ENCODE measurements at regions not wholly inside any gene's neighbourhood (a gene's known extent, or its start where the extent isn't known, plus 50 kb on each side); places are given as distances from the start of the nearest gene placed in this dataset.

DNA sequence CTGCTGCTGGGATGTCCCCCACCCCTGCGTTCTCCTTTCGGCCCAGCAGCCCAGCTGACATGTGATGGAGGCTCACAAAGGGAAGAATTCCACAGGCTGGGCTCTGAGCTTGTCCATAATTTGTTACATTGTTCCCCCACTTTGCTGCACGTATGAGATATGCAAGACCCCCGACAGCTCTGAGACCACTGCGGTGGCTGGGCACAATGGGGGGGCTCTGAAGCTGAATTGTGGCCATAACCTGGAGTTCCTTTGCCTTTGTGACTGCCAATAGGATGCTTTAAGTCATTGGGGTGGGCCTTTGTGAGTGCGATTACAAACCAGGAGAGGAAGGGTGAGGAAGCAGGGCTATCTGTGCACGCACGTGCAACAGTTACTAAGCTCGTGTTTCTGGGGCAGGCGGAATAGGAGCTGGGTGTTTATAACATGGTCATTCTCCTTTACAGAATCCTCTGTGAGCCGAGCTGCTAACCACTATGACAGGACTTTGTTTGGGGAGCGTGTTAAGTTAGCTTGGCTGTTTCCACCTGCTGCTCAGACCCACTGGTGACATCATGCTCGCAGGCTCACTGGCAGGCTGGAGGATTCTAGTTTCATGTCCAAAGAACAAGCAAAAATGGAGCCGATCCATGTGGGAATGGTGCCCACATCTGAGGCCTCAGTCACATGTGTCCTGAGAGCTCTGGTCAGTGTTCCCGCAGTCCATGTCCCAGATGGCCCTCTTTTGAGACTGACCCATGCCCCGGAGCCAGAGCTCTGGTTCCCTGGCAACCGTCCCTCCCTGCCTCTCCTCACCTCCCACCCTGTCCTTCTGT, 208.3 kb upstream of the SALL1 start:
- DNase-seq (ENCODE audit: low read depth, low spot score): no peak
- Histone ChIP-seq H3K9ac (ENCODE audit: insufficient read length) (no peak overlapping the region), H3K27ac (no peak overlapping the region)

DNA sequence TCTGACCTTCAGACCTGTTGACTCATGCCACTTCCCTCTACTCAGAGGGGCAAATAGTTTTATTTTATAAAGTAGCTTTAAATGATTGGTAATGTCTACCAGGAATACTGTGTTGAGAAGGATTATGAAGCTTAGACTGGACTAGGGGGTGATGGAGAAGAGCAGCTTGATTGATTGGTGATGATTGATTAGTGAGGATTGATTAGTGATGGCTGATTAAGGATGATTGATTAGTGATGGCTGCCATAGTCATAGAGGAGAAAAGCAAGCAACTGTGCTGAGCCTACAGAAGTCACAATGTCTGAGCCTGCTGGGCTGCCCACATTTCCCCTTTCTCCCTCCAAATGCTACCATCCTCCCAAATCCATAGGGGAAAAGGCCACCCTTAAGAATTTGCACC, 206.8 kb upstream of the SALL1 start:
- no peak overlapping the region for H3K9ac ChIP-seq (ENCODE audit: insufficient read length)
- TF ChIP-seq POLR2AphosphoS5 (IDR thresholded peaks at IDR 0.05; ENCODE audit: borderline replicate concordance, low read depth, low read length) (no peak), FOXP2 (optimal IDR thresholded peaks at IDR 0.05; ENCODE audit: control extremely low read depth, extremely low read length, insufficient read depth) (no peak), EZH2 (IDR thresholded peaks at IDR 0.05) (no peak)
- no peak for DNase-seq (ENCODE audit: low read depth, low spot score)
- no peaks in the 10 kb centered on the region for H3K9me3 ChIP-seq (ENCODE audit: low read depth, low read length)
- H3K36me3 ChIP-seq (ENCODE audit: insufficient read depth, low read length): no peaks in the 10 kb centered on the region
- H3K4me3 ChIP-seq: no peak overlapping the region
- H3K27ac ChIP-seq: no peak overlapping the region

More for the DNA sequence above, 208.3 kb upstream of the SALL1 start:
- Histone ChIP-seq H3K36me3 (ENCODE audit: insufficient read depth, low read length) (no peaks in the 10 kb centered on the region), H3K9me3 (ENCODE audit: low read depth, low read length) (no peaks in the 10 kb centered on the region), H3K4me3 (no peak overlapping the region)
- no peak for TF ChIP-seq POLR2AphosphoS5 (IDR thresholded peaks at IDR 0.05; ENCODE audit: borderline replicate concordance, low read depth, low read length)

DNA sequence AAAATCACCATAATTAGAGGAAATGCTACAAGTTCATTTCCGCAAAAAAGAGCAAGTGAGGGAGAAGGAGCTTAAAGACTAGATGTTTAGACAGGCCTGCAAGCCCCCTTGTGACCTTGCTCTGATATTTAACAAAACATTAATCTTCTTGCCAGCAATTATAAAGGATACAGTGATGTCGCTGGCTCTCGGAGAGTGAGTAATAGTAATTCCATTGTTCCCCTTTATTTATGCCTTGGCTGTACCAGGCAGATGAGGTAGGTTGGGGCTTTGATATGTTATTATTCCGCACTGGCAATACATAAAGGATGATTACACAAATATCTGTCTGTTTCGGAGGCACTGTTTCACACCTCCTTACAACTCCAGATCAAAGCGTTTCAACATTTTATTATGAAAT, 204.8 kb upstream of the SALL1 start:
- H3K9ac ChIP-seq (ENCODE audit: insufficient read length): no peak overlapping the region
- H3K9me3 ChIP-seq (ENCODE audit: low read depth, low read length): no peaks in the 10 kb centered on the region
- no peaks in the 10 kb centered on the region for H3K36me3 ChIP-seq (ENCODE audit: insufficient read depth, low read length)

DNA sequence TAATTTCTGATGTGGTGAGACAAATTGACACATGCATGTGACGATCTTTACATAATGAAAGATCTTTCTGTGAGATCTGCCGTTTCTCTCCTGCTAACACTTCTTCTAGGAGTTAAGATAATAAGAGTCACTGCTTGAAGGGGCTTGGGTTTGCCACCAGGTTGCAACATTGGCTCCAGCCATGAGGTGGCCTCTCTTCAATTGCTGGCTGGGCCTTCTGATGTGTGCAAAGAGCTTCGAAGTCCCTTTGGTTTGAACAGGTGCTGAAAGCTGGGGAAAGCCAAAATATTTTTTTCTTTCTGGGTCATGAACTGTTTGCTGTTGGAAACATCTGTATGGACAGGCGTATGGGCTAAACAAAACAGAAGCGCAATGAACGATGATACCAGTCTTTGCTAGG, 204.1 kb upstream of the SALL1 start:
- no peak for DNase-seq (ENCODE audit: low read depth, low spot score)
- Histone ChIP-seq H3K9ac (ENCODE audit: insufficient read length) (no peak overlapping the region), H3K9me3 (ENCODE audit: low read depth, low read length) (no peaks in the 10 kb centered on the region), H3K27ac (no peak overlapping the region), H3K4me3 (no peak overlapping the region), H3K36me3 (ENCODE audit: insufficient read depth, low read length) (no peaks in the 10 kb centered on the region)
- TF ChIP-seq POLR2AphosphoS5 (IDR thresholded peaks at IDR 0.05; ENCODE audit: borderline replicate concordance, low read depth, low read length): no peak
- no peak for TF ChIP-seq FOXP2 (optimal IDR thresholded peaks at IDR 0.05; ENCODE audit: control extremely low read depth, extremely low read length, insufficient read depth)
- TF ChIP-seq EZH2 (IDR thresholded peaks at IDR 0.05): no peak

More for the DNA sequence above, 204.8 kb upstream of the SALL1 start:
- H3K4me3 ChIP-seq: no peak overlapping the region
- DNase-seq (ENCODE audit: low read depth, low spot score): no peak
- no peak for TF ChIP-seq EZH2 (IDR thresholded peaks at IDR 0.05)
- TF ChIP-seq FOXP2 (optimal IDR thresholded peaks at IDR 0.05; ENCODE audit: control extremely low read depth, extremely low read length, insufficient read depth): no peak
- TF ChIP-seq POLR2AphosphoS5 (IDR thresholded peaks at IDR 0.05; ENCODE audit: borderline replicate concordance, low read depth, low read length): no peak
- H3K27ac ChIP-seq: no peak overlapping the region

DNA sequence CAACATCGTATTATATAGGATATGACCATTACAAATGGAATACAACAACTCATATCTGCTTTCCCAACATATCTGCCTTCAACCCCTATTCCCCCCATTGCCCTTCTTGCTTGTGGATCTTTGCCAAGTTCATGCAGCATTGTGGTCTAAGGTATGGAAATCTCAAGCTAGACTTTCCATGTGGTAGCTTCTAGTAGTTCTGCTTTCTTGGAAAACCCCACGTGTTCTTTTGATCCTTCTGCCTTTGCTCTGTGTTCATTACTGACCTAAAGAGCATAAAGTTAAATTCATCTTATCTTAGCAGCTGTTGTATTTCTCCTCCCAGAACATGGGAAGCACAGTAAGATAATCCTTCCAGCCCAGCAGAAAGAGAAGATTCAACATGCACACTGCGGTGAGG, 202.0 kb upstream of the SALL1 start:
- Histone ChIP-seq H3K4me3 (no peak overlapping the region), H3K36me3 (ENCODE audit: insufficient read depth, low read length) (no peaks in the 10 kb centered on the region), H3K27ac (no peak overlapping the region), H3K9ac (ENCODE audit: insufficient read length) (no peak overlapping the region), H3K9me3 (ENCODE audit: low read depth, low read length) (no peaks in the 10 kb centered on the region)
- no peak for DNase-seq (ENCODE audit: low read depth, low spot score)
- TF ChIP-seq FOXP2 (optimal IDR thresholded peaks at IDR 0.05; ENCODE audit: control extremely low read depth, extremely low read length, insufficient read depth) (no peak), POLR2AphosphoS5 (IDR thresholded peaks at IDR 0.05; ENCODE audit: borderline replicate concordance, low read depth, low read length) (no peak), EZH2 (IDR thresholded peaks at IDR 0.05) (no peak)

DNA sequence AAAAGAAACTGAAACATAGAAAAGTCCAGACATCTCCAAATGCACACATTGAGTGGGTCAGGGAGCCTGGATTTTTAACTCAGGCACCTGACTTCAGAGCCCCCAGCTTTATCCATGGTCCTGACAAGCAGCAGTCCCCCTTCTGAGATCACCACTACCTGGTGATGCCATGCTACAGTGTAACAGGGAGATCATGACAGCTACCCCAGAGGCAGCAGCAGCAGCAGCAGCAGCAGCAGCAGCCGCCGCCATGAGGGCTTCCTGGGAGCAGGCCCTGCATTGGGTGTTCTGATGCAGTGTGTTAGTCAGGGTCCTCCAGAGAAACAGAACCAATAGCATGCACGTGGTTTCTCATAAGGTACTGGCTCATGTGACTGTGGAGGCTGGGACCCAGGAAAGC, 198.6 kb upstream of the SALL1 start:
- no peak for TF ChIP-seq EZH2 (IDR thresholded peaks at IDR 0.05)
- no peak for TF ChIP-seq POLR2AphosphoS5 (IDR thresholded peaks at IDR 0.05; ENCODE audit: borderline replicate concordance, low read depth, low read length)
- no peak for TF ChIP-seq FOXP2 (optimal IDR thresholded peaks at IDR 0.05; ENCODE audit: control extremely low read depth, extremely low read length, insufficient read depth)
- DNase-seq (ENCODE audit: low read depth, low spot score): no peak
- no peak overlapping the region for H3K9ac ChIP-seq (ENCODE audit: insufficient read length)

DNA sequence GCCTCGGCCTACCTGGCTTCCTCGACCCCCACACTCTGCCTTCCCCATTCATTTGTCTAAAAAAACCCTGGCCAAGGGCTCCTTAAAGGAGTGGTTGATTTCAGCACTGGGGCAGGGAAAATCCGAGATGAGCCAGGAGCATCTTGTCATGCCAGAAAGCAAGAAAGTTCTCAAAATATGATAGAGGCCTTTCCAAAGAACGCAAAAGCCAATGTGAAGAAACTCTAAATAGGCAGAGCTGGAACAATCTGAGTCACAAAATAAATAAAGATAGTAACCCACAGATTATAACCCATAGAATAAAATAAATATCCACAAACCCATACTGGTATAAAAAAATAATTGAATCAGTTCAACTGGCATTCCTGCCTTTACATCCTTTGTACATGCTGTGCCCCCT, 192.3 kb upstream of the SALL1 start:
- Histone ChIP-seq H3K9ac (ENCODE audit: insufficient read length) (no peak overlapping the region), H3K36me3 (ENCODE audit: insufficient read depth, low read length) (no peaks in the 10 kb centered on the region), H3K27ac (no peak overlapping the region), H3K9me3 (ENCODE audit: low read depth, low read length) (no peaks in the 10 kb centered on the region), H3K4me3 (no peak overlapping the region)
- TF ChIP-seq EZH2 (IDR thresholded peaks at IDR 0.05) (no peak), POLR2AphosphoS5 (IDR thresholded peaks at IDR 0.05; ENCODE audit: borderline replicate concordance, low read depth, low read length) (no peak), FOXP2 (optimal IDR thresholded peaks at IDR 0.05; ENCODE audit: control extremely low read depth, extremely low read length, insufficient read depth) (no peak)
- DNase-seq (ENCODE audit: low read depth, low spot score): no peak

More for the DNA sequence above, 198.6 kb upstream of the SALL1 start:
- Histone ChIP-seq H3K4me3 (no peak overlapping the region), H3K27ac (no peak overlapping the region), H3K9me3 (ENCODE audit: low read depth, low read length) (no peaks in the 10 kb centered on the region), H3K36me3 (ENCODE audit: insufficient read depth, low read length) (no peaks in the 10 kb centered on the region)

GRCh38 chr16:51341204-51341603, 190.1 kb upstream of the SALL1 start:
- H3K9ac ChIP-seq (ENCODE audit: insufficient read length): no peak overlapping the region
- H3K27ac ChIP-seq: no peak overlapping the region
- H3K9me3 ChIP-seq (ENCODE audit: low read depth, low read length): no peaks in the 10 kb centered on the region
- TF ChIP-seq POLR2AphosphoS5 (IDR thresholded peaks at IDR 0.05; ENCODE audit: borderline replicate concordance, low read depth, low read length) (no peak), FOXP2 (optimal IDR thresholded peaks at IDR 0.05; ENCODE audit: control extremely low read depth, extremely low read length, insufficient read depth) (no peak), EZH2 (IDR thresholded peaks at IDR 0.05) (no peak)
- no peak for DNase-seq (ENCODE audit: low read depth, low spot score)
- no peaks in the 10 kb centered on the region for H3K36me3 ChIP-seq (ENCODE audit: insufficient read depth, low read length)
- H3K4me3 ChIP-seq: no peak overlapping the region

DNA sequence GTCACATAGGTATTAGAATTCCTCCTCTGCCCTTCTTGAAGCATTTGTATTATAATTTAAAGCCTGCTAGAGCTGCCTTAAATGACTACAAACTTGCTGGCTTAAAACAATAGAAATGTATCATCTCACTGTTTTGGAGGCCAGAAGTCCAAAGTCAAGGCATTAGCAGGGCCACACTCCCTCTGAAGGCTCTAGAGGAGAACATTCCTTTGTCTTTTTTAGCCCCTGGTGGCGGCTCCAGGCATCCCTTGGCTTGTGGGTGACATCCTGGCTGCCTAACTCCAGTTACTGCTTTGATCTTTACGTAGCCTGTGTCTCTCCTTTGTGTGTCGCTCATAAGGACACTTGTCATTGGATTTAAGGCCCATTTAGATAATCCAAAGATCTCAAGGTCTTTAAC, 186.6 kb upstream of the SALL1 start:
- Histone ChIP-seq H3K9ac (ENCODE audit: insufficient read length) (no peak overlapping the region), H3K4me3 (no peak overlapping the region), H3K27ac (no peak overlapping the region), H3K36me3 (ENCODE audit: insufficient read depth, low read length) (no peaks in the 10 kb centered on the region), H3K9me3 (ENCODE audit: low read depth, low read length) (no peaks in the 10 kb centered on the region)
- TF ChIP-seq POLR2AphosphoS5 (IDR thresholded peaks at IDR 0.05; ENCODE audit: borderline replicate concordance, low read depth, low read length) (no peak), EZH2 (IDR thresholded peaks at IDR 0.05) (no peak), FOXP2 (optimal IDR thresholded peaks at IDR 0.05; ENCODE audit: control extremely low read depth, extremely low read length, insufficient read depth) (no peak)
- DNase-seq (ENCODE audit: low read depth, low spot score): no peak

Measured in SK-N-MC (cell line).